ENCODE measurements at regions not wholly inside any gene's neighbourhood (a gene's known extent, or its start where the extent isn't known, plus 50 kb on each side); places are given as distances from the start of the nearest gene placed in this dataset.

- TF ChIP-seq REST (IDR thresholded peaks at IDR 0.05; ENCODE audit: low read depth, low read length) = no peak
- no peak for TF ChIP-seq FOXM1 (IDR thresholded peaks at IDR 0.05; ENCODE audit: low read depth)
- TF ChIP-seq TEAD4 (IDR thresholded peaks at IDR 0.05; ENCODE audit: borderline replicate concordance, insufficient read depth) = no peak
- no peak for TF ChIP-seq PBX3 (IDR thresholded peaks at IDR 0.05)
- no peak for TF ChIP-seq YY1 (IDR thresholded peaks at IDR 0.05; ENCODE audit: low read depth)
- no peak for TF ChIP-seq MXI1 (IDR thresholded peaks at IDR 0.05; ENCODE audit: low read depth, low read length)
- no peak for TF ChIP-seq USF1 (IDR thresholded peaks at IDR 0.05; ENCODE audit: borderline replicate concordance, low read depth)
- TF ChIP-seq JUND (IDR thresholded peaks at IDR 0.05) = no peak
- TF ChIP-seq RCOR1 (IDR thresholded peaks at IDR 0.05; ENCODE audit: low read length) = no peak
- TF ChIP-seq NRF1 (IDR thresholded peaks at IDR 0.05; ENCODE audit: low read depth, low read length) = no peak
- TF ChIP-seq RXRA (IDR thresholded peaks at IDR 0.05; ENCODE audit: borderline replicate concordance, low read depth) = no peak
Observed at GRCh38 chr7:84547331-84547730, 352.7 kb upstream of the SEMA3A start (continued).

GRCh38 chr7:84546403-84546802 lies 351.8 kb upstream of the SEMA3A start:
- no peak for TF ChIP-seq SMC3 (IDR thresholded peaks at IDR 0.05; ENCODE audit: low read depth, low read length)
- no peak overlapping the region for H3K9ac ChIP-seq
- no peaks in the 10 kb centered on the region for H3K9me2 ChIP-seq
- H3K79me2 ChIP-seq (ENCODE audit: insufficient read depth) = no peaks in the 10 kb centered on the region
- no peaks in the 10 kb centered on the region for H3K27me3 ChIP-seq (ENCODE audit: insufficient read depth)
- DNase-seq = no peak
- ChIA-PET CTCF (interaction anchor here (1.1 to 1.5 kb wide), 2 partner anchors 10 to 16 kb away, joined by 3 to 5 read pairs; no protein-coding TSS in a partner anchor), POLR2A (no interaction called here)
- H3K27ac ChIP-seq (ENCODE audit: low read depth in 2 of 2, low read length in 1 of 2) = no peak overlapping the region
- H3K4me2 ChIP-seq = no peak overlapping the region
- WGBS (ENCODE audit: low lambda C conversion rate) = 97% methylated on average over 12 of the region's 12 CpGs
- H3K36me3 ChIP-seq (replicated peaks in 1 of 2; ENCODE audit: control insufficient read depth in 1 of 2, insufficient read depth in 2 of 2, low read length in 1 of 2) = no peaks in the 10 kb centered on the region
- no peaks in the 10 kb centered on the region; a peak in 2 of 4 replicates for H3K4me1 ChIP-seq (ENCODE audit: control insufficient read depth in 1 of 2, insufficient read depth in 2 of 2, low read depth in 1 of 2, low read length in 1 of 2)
- H3F3A ChIP-seq (replicated peaks; ENCODE audit: insufficient read depth) = no peaks in the 10 kb centered on the region
- no peak overlapping the region for H2AFZ ChIP-seq (ENCODE audit: low read depth)
- H3K9me3 ChIP-seq = no peaks in the 10 kb centered on the region
- H3K4me3 ChIP-seq (ENCODE audit: low read depth in 2 of 2, low read length in 1 of 2) = no peak overlapping the region
- no peaks in the 10 kb centered on the region for H4K20me1 ChIP-seq (ENCODE audit: insufficient read depth)
